Fibroblast of lung (primary cell): ENCODE measurements at regions not wholly inside any gene's neighbourhood (a gene's known extent, or its start where the extent isn't known, plus 50 kb on each side); places are given as distances from the start of the nearest gene placed in this dataset.

Source experiments
- EZH2 ChIP-seq: IDR thresholded peaks from 2 replicates; pipeline ENCODE4 v1.5.1; 2012; ENCODE audit warnings: low read length, control low read depth, mild to moderate bottlenecking; ENCODE audit errors: missing control alignments
- TF ChIP-seq, protein P1 (sequence below), 2 donors: IDR thresholded peaks in 1 of 2; conservative IDR thresholded peaks in 1 of 2; 1 replicate in 1 of 2; 2 replicates in 1 of 2; pipeline ENCODE4 v1.5.1; 2011 to 2012; ENCODE audit warnings: low read length in 2 of 2, control low read depth in 1 of 2, inconsistent platforms in 1 of 2, low read depth in 1 of 2, mild to moderate bottlenecking in 1 of 2

DNA sequence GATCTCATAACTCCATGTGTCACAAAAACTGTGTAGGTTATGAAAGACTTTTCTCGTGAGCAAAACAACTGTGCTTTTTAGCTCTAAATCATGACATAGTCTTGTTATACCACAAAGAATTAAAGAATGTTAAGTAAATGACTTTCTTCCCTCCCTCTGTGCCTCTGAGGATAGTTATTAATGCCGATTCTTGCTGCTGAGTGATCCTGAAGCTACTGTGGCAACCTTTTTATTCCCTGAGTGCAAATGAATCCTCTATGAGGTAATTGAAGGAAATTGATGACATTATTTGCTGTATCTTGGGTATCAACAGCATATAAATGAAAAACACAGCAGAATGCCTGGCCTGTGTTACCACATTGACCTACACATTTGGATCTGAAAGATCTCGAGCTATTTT is 142.2 kb upstream of the HDAC9 start:
- TF ChIP-seq, protein P1, sequence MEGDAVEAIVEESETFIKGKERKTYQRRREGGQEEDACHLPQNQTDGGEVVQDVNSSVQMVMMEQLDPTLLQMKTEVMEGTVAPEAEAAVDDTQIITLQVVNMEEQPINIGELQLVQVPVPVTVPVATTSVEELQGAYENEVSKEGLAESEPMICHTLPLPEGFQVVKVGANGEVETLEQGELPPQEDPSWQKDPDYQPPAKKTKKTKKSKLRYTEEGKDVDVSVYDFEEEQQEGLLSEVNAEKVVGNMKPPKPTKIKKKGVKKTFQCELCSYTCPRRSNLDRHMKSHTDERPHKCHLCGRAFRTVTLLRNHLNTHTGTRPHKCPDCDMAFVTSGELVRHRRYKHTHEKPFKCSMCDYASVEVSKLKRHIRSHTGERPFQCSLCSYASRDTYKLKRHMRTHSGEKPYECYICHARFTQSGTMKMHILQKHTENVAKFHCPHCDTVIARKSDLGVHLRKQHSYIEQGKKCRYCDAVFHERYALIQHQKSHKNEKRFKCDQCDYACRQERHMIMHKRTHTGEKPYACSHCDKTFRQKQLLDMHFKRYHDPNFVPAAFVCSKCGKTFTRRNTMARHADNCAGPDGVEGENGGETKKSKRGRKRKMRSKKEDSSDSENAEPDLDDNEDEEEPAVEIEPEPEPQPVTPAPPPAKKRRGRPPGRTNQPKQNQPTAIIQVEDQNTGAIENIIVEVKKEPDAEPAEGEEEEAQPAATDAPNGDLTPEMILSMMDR (conservative IDR thresholded peaks at IDR 0.05 in 1 of 2, IDR thresholded peaks at IDR 0.05 in 1 of 2; ENCODE audit: low read depth in 1 of 2, low read length in 2 of 2), result no peak
- no peak for TF ChIP-seq EZH2
